ENCODE measurements at regions not wholly inside any gene's neighbourhood (a gene's known extent, or its start where the extent isn't known, plus 50 kb on each side); places are given as distances from the start of the nearest gene placed in this dataset.

GRCh38 chr5:18152671-18153070 lies 518.4 kb downstream of the TAF11L14 start:
- no peak for TF ChIP-seq CTCF (conservative IDR thresholded peaks at IDR 0.05; ENCODE audit: low read depth, low read length)
- no peak overlapping the region for H3K27ac ChIP-seq

DNA sequence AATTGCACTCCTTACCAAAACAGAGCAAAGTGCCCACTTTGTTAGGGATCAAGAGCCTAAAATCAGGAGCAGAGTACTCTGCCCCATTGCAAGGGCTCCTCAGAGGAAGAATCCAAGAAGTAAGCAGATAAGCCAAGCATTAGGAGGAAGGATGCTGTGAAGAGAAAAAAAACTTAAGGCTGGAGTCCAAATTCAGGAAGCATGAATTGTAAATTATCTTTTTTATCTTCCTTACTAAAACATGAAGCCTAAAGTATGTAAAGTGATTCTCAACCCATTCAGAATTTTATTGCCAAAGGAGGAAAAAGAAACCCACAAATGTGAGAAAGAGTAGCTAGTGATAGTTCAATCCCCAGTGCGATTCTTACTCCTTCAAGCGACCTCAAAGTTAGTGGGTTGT lies 523.9 kb downstream of the TAF11L14 start:
- no peak for TF ChIP-seq CTCF (conservative IDR thresholded peaks at IDR 0.05; ENCODE audit: low read depth, low read length)
- Histone ChIP-seq H3K4me2 (no peak overlapping the region), H3K4me1 (ENCODE audit: low read depth, poor library complexity, severe bottlenecking) (no peaks in the 10 kb centered on the region), H3K27ac (no peak overlapping the region), H2AFZ (ENCODE audit: low read depth) (no peak overlapping the region), H3K79me2 (ENCODE audit: insufficient read depth, low read depth) (no peaks in the 10 kb centered on the region), H4K20me1 (ENCODE audit: insufficient read depth) (no peaks in the 10 kb centered on the region), H3K27me3 (ENCODE audit: insufficient read depth, low read depth) (no peaks in the 10 kb centered on the region), H3K4me3 (IDR thresholded peaks at IDR 0.05; ENCODE audit: insufficient read depth, low read depth, low read length) (no peak overlapping the region), H3K9ac (no peak overlapping the region), H3K36me3 (ENCODE audit: insufficient read depth) (no peaks in the 10 kb centered on the region)

More at GRCh38 chr5:18152671-18153070, 518.4 kb downstream of the TAF11L14 start:
- Histone ChIP-seq H2AFZ (ENCODE audit: low read depth) (no peak overlapping the region), H3K4me3 (IDR thresholded peaks at IDR 0.05; ENCODE audit: insufficient read depth, low read depth, low read length) (no peak overlapping the region), H3K36me3 (ENCODE audit: insufficient read depth) (no peaks in the 10 kb centered on the region), H4K20me1 (ENCODE audit: insufficient read depth) (no peaks in the 10 kb centered on the region), H3K4me1 (ENCODE audit: low read depth, poor library complexity, severe bottlenecking) (no peaks in the 10 kb centered on the region), H3K27me3 (ENCODE audit: insufficient read depth, low read depth) (no peaks in the 10 kb centered on the region), H3K9ac (no peak overlapping the region), H3K79me2 (ENCODE audit: insufficient read depth, low read depth) (no peaks in the 10 kb centered on the region), H3K4me2 (no peak overlapping the region)

DNA sequence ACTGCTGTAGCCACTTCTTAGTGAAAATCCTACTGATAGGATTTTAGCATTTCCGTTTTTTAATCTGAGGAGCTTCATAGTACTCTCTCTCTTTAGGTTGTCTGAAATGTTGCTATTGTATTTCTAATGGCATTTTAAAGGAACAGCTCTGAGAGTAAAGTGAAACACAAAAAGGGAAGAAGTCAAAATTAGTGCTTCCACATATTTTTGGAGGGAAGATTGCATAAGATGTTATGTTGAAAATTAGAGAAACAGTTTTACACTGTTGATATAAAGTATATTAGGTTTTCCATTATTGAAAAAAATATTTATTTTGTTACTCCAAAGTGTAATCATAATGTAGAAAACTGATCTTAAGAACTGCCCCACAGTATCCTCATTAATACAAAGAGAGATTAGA lies 525.1 kb downstream of the TAF11L14 start:
- no peaks in the 10 kb centered on the region for H3K4me1 ChIP-seq (ENCODE audit: low read depth, poor library complexity, severe bottlenecking)
- no peak for TF ChIP-seq CTCF (conservative IDR thresholded peaks at IDR 0.05; ENCODE audit: low read depth, low read length)
- no peaks in the 10 kb centered on the region for H4K20me1 ChIP-seq (ENCODE audit: insufficient read depth)
- no peaks in the 10 kb centered on the region for H3K79me2 ChIP-seq (ENCODE audit: insufficient read depth, low read depth)
- H3K27me3 ChIP-seq (ENCODE audit: insufficient read depth, low read depth) = no peaks in the 10 kb centered on the region
- no peak overlapping the region for H3K4me3 ChIP-seq (IDR thresholded peaks at IDR 0.05; ENCODE audit: insufficient read depth, low read depth, low read length)
- H3K4me2 ChIP-seq = no peak overlapping the region
- H2AFZ ChIP-seq (ENCODE audit: low read depth) = no peak overlapping the region
- H3K27ac ChIP-seq = no peak overlapping the region
- no peaks in the 10 kb centered on the region for H3K36me3 ChIP-seq (ENCODE audit: insufficient read depth)
- H3K9ac ChIP-seq = no peak overlapping the region

GRCh38 chr5:18171684-18172083 lies 537.4 kb downstream of the TAF11L14 start:
- no peak for TF ChIP-seq CTCF (conservative IDR thresholded peaks at IDR 0.05; ENCODE audit: low read depth, low read length)
- Histone ChIP-seq H3K4me3 (IDR thresholded peaks at IDR 0.05; ENCODE audit: insufficient read depth, low read depth, low read length) (no peak overlapping the region), H3K79me2 (ENCODE audit: insufficient read depth, low read depth) (no peaks in the 10 kb centered on the region), H3K4me2 (no peak overlapping the region), H3K9ac (no peak overlapping the region), H3K4me1 (ENCODE audit: low read depth, poor library complexity, severe bottlenecking) (no peaks in the 10 kb centered on the region), H3K27ac (no peak overlapping the region), H3K27me3 (ENCODE audit: insufficient read depth, low read depth) (no peaks in the 10 kb centered on the region), H2AFZ (ENCODE audit: low read depth) (no peak overlapping the region), H3K36me3 (ENCODE audit: insufficient read depth) (no peaks in the 10 kb centered on the region), H4K20me1 (ENCODE audit: insufficient read depth) (no peaks in the 10 kb centered on the region)
